ENCODE measurements at regions not wholly inside any gene's neighbourhood (a gene's known extent, or its start where the extent isn't known, plus 50 kb on each side); places are given as distances from the start of the nearest gene placed in this dataset. TPM values are rescaled to one million over a fixed set of nuclear protein-coding genes. Genes with fewer than 3 reads are reported as not detected.
"Not testable (repeated sequence)": the region's sequence is repeated elsewhere in the genome, so short reads cannot be mapped to it uniquely, and the experiment has no call there.

GRCh38 chrX:76643590-76643989 lies 216.1 kb downstream of the MAGEE1 start:
- H3K4me2 ChIP-seq: no peak overlapping the region
- no peak overlapping the region for H3K4me3 ChIP-seq
- H3K79me2 ChIP-seq: no peaks in the 10 kb centered on the region
- no peaks in the 10 kb centered on the region for H4K20me1 ChIP-seq (ENCODE audit: insufficient read depth, poor library complexity, severe bottlenecking)
- peaks cover 4% of the 10 kb centered on the region for H3K9me3 ChIP-seq (ENCODE audit: low read depth)
- no peaks in the 10 kb centered on the region for H3K36me3 ChIP-seq (replicated peaks; ENCODE audit: insufficient read depth, low read depth)
- no peak overlapping the region for H2AFZ ChIP-seq
- H3K27ac ChIP-seq: no peak overlapping the region
- WGBS (ENCODE audit: low lambda C conversion rate, missing lambda C conversion rate): 9% methylated on average over 2 of the region's 2 CpGs
- DNase-seq (ENCODE audit: low spot score): no peak
- H3K27me3 ChIP-seq: no peaks in the 10 kb centered on the region
- no peak for TF ChIP-seq EZH2 (IDR thresholded peaks at IDR 0.05; ENCODE audit: borderline replicate concordance)
- no peak for TF ChIP-seq EZH2phosphoT487 (IDR thresholded peaks at IDR 0.05; ENCODE audit: low read depth, severe bottlenecking, unreplicated experiment)
- no peak for TF ChIP-seq CTCF (IDR thresholded peaks at IDR 0.05; ENCODE audit: poor library complexity)
- no peaks in the 10 kb centered on the region for H3K9me2 ChIP-seq (replicated peaks; ENCODE audit: insufficient read depth)
- H3K4me1 ChIP-seq (ENCODE audit: insufficient read depth): no peaks in the 10 kb centered on the region

- 52% methylated on average over 3 of the region's 3 CpGs for WGBS (ENCODE audit: low lambda C conversion rate, missing lambda C conversion rate)
- H3K4me2 ChIP-seq; DNase-seq (ENCODE audit: low spot score); H3K79me2 ChIP-seq; H3K4me1 ChIP-seq (ENCODE audit: insufficient read depth); H3K9me2 ChIP-seq (replicated peaks; ENCODE audit: insufficient read depth); H2AFZ ChIP-seq; H3K36me3 ChIP-seq (replicated peaks; ENCODE audit: insufficient read depth, low read depth); H4K20me1 ChIP-seq (ENCODE audit: insufficient read depth, poor library complexity, severe bottlenecking); H3K9me3 ChIP-seq (ENCODE audit: low read depth); H3K27ac ChIP-seq; H3K4me3 ChIP-seq; H3K27me3 ChIP-seq: not testable (repeated sequence)
Observed at GRCh38 chrX:76651369-76651768, 223.9 kb downstream of the MAGEE1 start.

GRCh38 chrX:76657499-76657898 lies 230.0 kb downstream of the MAGEE1 start:
- Histone ChIP-seq H3K4me2 (no peak overlapping the region), H2AFZ (no peak overlapping the region), H3K27me3 (no peaks in the 10 kb centered on the region), H3K79me2 (no peaks in the 10 kb centered on the region), H3K9me3 (ENCODE audit: low read depth) (no peaks in the 10 kb centered on the region), H3K9me2 (replicated peaks; ENCODE audit: insufficient read depth) (no peaks in the 10 kb centered on the region), H3K4me1 (ENCODE audit: insufficient read depth) (no peaks in the 10 kb centered on the region), H3K36me3 (replicated peaks; ENCODE audit: insufficient read depth, low read depth) (no peaks in the 10 kb centered on the region), H3K27ac (no peak overlapping the region), H4K20me1 (ENCODE audit: insufficient read depth, poor library complexity, severe bottlenecking) (no peaks in the 10 kb centered on the region), H3K4me3 (no peak overlapping the region)
- TF ChIP-seq EZH2phosphoT487 (IDR thresholded peaks at IDR 0.05; ENCODE audit: low read depth, severe bottlenecking, unreplicated experiment): no peak
- TF ChIP-seq EZH2 (IDR thresholded peaks at IDR 0.05; ENCODE audit: borderline replicate concordance): no peak
- no peak for TF ChIP-seq CTCF (IDR thresholded peaks at IDR 0.05; ENCODE audit: poor library complexity)
- DNase-seq (ENCODE audit: low spot score): no peak

Small RNAs in the stretch of these regions (small RNA-seq; reads per million reads assigned to genes)
- not detected for gene RNA5SP508
